Left renal cortex interstitium (tissue), 4 donors: ENCODE measurements at regions not wholly inside any gene's neighbourhood (a gene's known extent, or its start where the extent isn't known, plus 50 kb on each side); places are given as distances from the start of the nearest gene placed in this dataset.

Source experiments
- DNase-seq, 4 donors: peaks; one replicate each; pipeline ENCODE4 v3.0.0-alpha.2; 2013; ENCODE audit warnings: low read depth in 4 of 4, low spot score in 2 of 4, missing footprints in 1 of 4

- DNase-seq: no peak
Observed at GRCh38 chr4:1512738-1513660, 106.8 kb upstream of the NKX1-1 start.

- no peak for DNase-seq
Observed at GRCh38 chr4:1512051-1512737, 106.0 kb upstream of the NKX1-1 start.

GRCh38 chr4:1511441-1512041, 105.3 kb upstream of the NKX1-1 start:
- DNase-seq: no peak

- DNase-seq: no peak
Observed at GRCh38 chr4:1510931-1511330, 104.7 kb upstream of the NKX1-1 start.

GRCh38 chr4:1509366-1509765, 103.1 kb upstream of the NKX1-1 start:
- DNase-seq: no peak

GRCh38 chr4:1508161-1509160, 102.2 kb upstream of the NKX1-1 start:
- DNase-seq: no peak

GRCh38 chr4:1506956-1507721, 100.9 kb upstream of the NKX1-1 start:
- DNase-seq: no peak

GRCh38 chr4:1505511-1506460, 99.5 kb upstream of the NKX1-1 start:
- DNase-seq: no peak

- DNase-seq: no peak
Observed at GRCh38 chr4:1504595-1505500, 98.6 kb upstream of the NKX1-1 start.

GRCh38 chr4:1503583-1504471, 97.6 kb upstream of the NKX1-1 start:
- no peak for DNase-seq

- DNase-seq: no peak
Observed at GRCh38 chr4:1502976-1503375, 96.7 kb upstream of the NKX1-1 start.

GRCh38 chr4:1502501-1502886, 96.3 kb upstream of the NKX1-1 start:
- no peak for DNase-seq

GRCh38 chr4:1501754-1502500, 95.7 kb upstream of the NKX1-1 start:
- DNase-seq: no peak

GRCh38 chr4:1500966-1501753, 94.9 kb upstream of the NKX1-1 start:
- no peak for DNase-seq
